CD8-positive, alpha-beta memory T cell (primary cell): ENCODE measurements at regions not wholly inside any gene's neighbourhood (a gene's known extent, or its start where the extent isn't known, plus 50 kb on each side); places are given as distances from the start of the nearest gene placed in this dataset.
"Not testable (repeated sequence)": the region's sequence is repeated elsewhere in the genome, so short reads cannot be mapped to it uniquely, and the experiment has no call there.

Experiments
- CTCF ChIA-PET: fragments of 350-600 bp; sonication (Branson Sonifier 250); formaldehyde crosslinking; loops from one replicate; lab custom pipeline; 2021; ENCODE audit warnings: antibody characterized with exemption; lab: Charles Lee
- POLR2A ChIA-PET: fragments of 350-600 bp; sonication (Branson Sonifier 250); formaldehyde crosslinking; loops from one replicate; lab custom pipeline; 2021; ENCODE audit warnings: antibody characterized with exemption; lab: Charles Lee
- DNase-seq, 5 donors: peaks; one replicate each; pipeline versions ENCODE4 v3.0.0 to v3.0.0-alpha.2; 2020 to 2022; ENCODE audit warnings: mixed read lengths in 1 of 5
- H3K27ac ChIP-seq: one replicate; pipeline ENCODE4 v1.7.0; 2013; ENCODE audit warnings: low read depth, mild to moderate bottlenecking, low read length, moderate library complexity
- H3K27me3 ChIP-seq: 2 replicates; pipeline ENCODE4 v1.7.0; 2013; ENCODE audit warnings: low read length, mild to moderate bottlenecking; ENCODE audit not compliant: insufficient read depth, poor library complexity, severe bottlenecking
- H3K36me3 ChIP-seq: 2 replicates; pipeline ENCODE4 v1.7.0; 2013; ENCODE audit warnings: mild to moderate bottlenecking, low read length, moderate library complexity; ENCODE audit not compliant: insufficient read depth
- H3K4me1 ChIP-seq: 2 replicates; pipeline ENCODE4 v1.7.0; 2013; ENCODE audit warnings: mild to moderate bottlenecking, low read length, moderate library complexity; ENCODE audit not compliant: insufficient read depth
- H3K4me3 ChIP-seq: 2 replicates; pipeline ENCODE4 v1.7.0; 2013; ENCODE audit warnings: mild to moderate bottlenecking, low read length
- H3K9me3 ChIP-seq: 2 replicates; pipeline ENCODE4 v1.7.0; 2013; ENCODE audit warnings: mild to moderate bottlenecking, low read length
- H3K27ac Mint-ChIP-seq, 8 donors: one replicate each; pipeline ENCODE4 v1.8.0; 2020 to 2021; ENCODE audit warnings: mixed read lengths in 8 of 8, mild to moderate bottlenecking in 6 of 8, inconsistent platforms in 3 of 8, moderate library complexity in 3 of 8
- H3K27me3 Mint-ChIP-seq, 2 donors: one replicate each; pipeline ENCODE4 v1.8.0; 2020 to 2021; ENCODE audit warnings: mixed read lengths in 2 of 2, mild to moderate bottlenecking in 1 of 2, moderate library complexity in 1 of 2
- H3K36me3 Mint-ChIP-seq, 3 donors: one replicate each; pipeline ENCODE4 v1.8.0; 2020 to 2021; ENCODE audit warnings: mixed read lengths in 3 of 3, inconsistent platforms in 1 of 3, mild to moderate bottlenecking in 1 of 3
- H3K4me1 Mint-ChIP-seq, 3 donors: one replicate each; pipeline ENCODE4 v1.8.0; 2020 to 2021; ENCODE audit warnings: mixed read lengths in 3 of 3, inconsistent platforms in 1 of 3, mild to moderate bottlenecking in 1 of 3
- H3K4me3 Mint-ChIP-seq, 7 donors: one replicate each; pipeline ENCODE4 v1.8.0; 2020 to 2021; ENCODE audit warnings: mixed read lengths in 7 of 7, mild to moderate bottlenecking in 6 of 7, moderate library complexity in 4 of 7, inconsistent platforms in 2 of 7
- H3K9me3 Mint-ChIP-seq, 5 donors: one replicate each; pipeline ENCODE4 v1.8.0; 2020 to 2022; ENCODE audit warnings: mixed read lengths in 5 of 5, mild to moderate bottlenecking in 3 of 5, moderate library complexity in 2 of 5, inconsistent platforms in 1 of 5

- ChIA-PET CTCF (no interaction called here), POLR2A (no interaction called here)
- no peak overlapping the region for H3K27ac ChIP-seq
- DNase-seq, result no peak
- Mint-ChIP-seq H3K36me3 (no peaks in the 10 kb centered on the region), H3K4me3 (no peak overlapping the region), H3K27ac (no peak overlapping the region), H3K27me3 (peaks cover 0 to 1% of the 10 kb centered on the region in 2 donors), H3K9me3 (peaks cover 4 to 9% (median 6%) of the 10 kb centered on the region in 5 donors), H3K4me1 (no peaks in the 10 kb centered on the region)
- no peaks in the 10 kb centered on the region for H3K4me1 ChIP-seq
- H3K36me3 ChIP-seq, result no peaks in the 10 kb centered on the region
- H3K9me3 ChIP-seq, result no peaks in the 10 kb centered on the region
- no peak overlapping the region for H3K4me3 ChIP-seq
- H3K27me3 ChIP-seq, result no peaks in the 10 kb centered on the region
These were observed 342.4 kb downstream of the FGF10 start for GRCh38 chr5:44046619-44047364.

GRCh38 chr5:44044549-44044948 lies 344.7 kb downstream of the FGF10 start:
- H3K36me3 ChIP-seq, H3K4me1 ChIP-seq, DNase-seq, POLR2A ChIA-PET, H3K36me3 Mint-ChIP-seq, H3K27ac Mint-ChIP-seq, H3K4me3 Mint-ChIP-seq, H3K9me3 ChIP-seq, H3K27ac ChIP-seq, H3K4me3 ChIP-seq, CTCF ChIA-PET, H3K27me3 ChIP-seq, H3K27me3 Mint-ChIP-seq, H3K4me1 Mint-ChIP-seq: not testable (repeated sequence)
- peaks cover 8 to 16% (median 10%) of the 10 kb centered on the region in 5 donors for H3K9me3 Mint-ChIP-seq

GRCh38 chr5:44028226-44028625 lies 361.0 kb downstream of the FGF10 start:
- Mint-ChIP-seq H3K9me3 (peaks cover 0 to 3% (median 0%) of the 10 kb centered on the region in 5 donors), H3K27ac (no peak overlapping the region), H3K27me3 (no peaks in the 10 kb centered on the region), H3K4me3 (no peak overlapping the region), H3K36me3 (no peaks in the 10 kb centered on the region), H3K4me1 (no peaks in the 10 kb centered on the region)
- POLR2A ChIA-PET, result no interaction called here
- H3K9me3 ChIP-seq, result no peaks in the 10 kb centered on the region
- no peak overlapping the region for H3K27ac ChIP-seq
- no peak overlapping the region for H3K4me3 ChIP-seq
- no peaks in the 10 kb centered on the region for H3K27me3 ChIP-seq
- DNase-seq, result no peak
- H3K4me1 ChIP-seq, result no peaks in the 10 kb centered on the region
- H3K36me3 ChIP-seq, result no peaks in the 10 kb centered on the region
- CTCF ChIA-PET, result no interaction called here

- Histone ChIP-seq H3K9me3 (no peaks in the 10 kb centered on the region), H3K4me1 (no peaks in the 10 kb centered on the region), H3K36me3 (no peaks in the 10 kb centered on the region), H3K27ac (no peak overlapping the region), H3K4me3 (no peak overlapping the region), H3K27me3 (no peaks in the 10 kb centered on the region)
- POLR2A ChIA-PET, result no interaction called here
- DNase-seq, result no peak
- H3K9me3 Mint-ChIP-seq, result peaks cover 2 to 12% (median 5%) of the 10 kb centered on the region in 5 donors
- no peak overlapping the region for H3K4me3 Mint-ChIP-seq
- H3K4me1 Mint-ChIP-seq, result no peaks in the 10 kb centered on the region
- CTCF ChIA-PET, result no interaction called here
- no peak overlapping the region for H3K27ac Mint-ChIP-seq
- no peaks in the 10 kb centered on the region for H3K36me3 Mint-ChIP-seq
- peaks cover 0 to 2% of the 10 kb centered on the region in 2 donors for H3K27me3 Mint-ChIP-seq
These were observed 366.6 kb downstream of the FGF10 start for GRCh38 chr5:44022622-44023021.

DNA sequence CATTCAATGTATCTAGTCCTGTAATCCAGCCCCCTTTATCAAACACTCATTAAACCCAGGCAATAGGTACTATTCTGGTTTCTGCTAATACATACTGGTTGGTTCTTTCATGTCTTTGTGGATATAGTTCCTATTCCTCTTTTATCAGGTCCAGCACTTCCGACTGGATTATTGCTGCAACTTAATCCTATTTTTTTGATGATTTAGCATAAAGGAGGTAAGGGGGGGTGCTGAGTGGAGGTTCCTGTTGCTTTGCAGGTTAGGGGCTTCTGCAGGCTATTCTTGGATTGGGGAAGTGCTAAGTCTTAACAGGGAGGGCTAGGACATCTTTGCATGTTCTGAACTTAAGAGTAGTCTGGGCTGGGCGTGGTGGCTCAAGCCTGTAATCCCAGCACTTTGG lies 377.7 kb downstream of the FGF10 start:
- Histone ChIP-seq H3K27me3 (no peaks in the 10 kb centered on the region), H3K4me1 (no peaks in the 10 kb centered on the region), H3K9me3 (no peaks in the 10 kb centered on the region), H3K4me3 (no peak overlapping the region), H3K27ac (no peak overlapping the region), H3K36me3 (no peaks in the 10 kb centered on the region)
- H3K36me3 Mint-ChIP-seq, result no peaks in the 10 kb centered on the region
- no peaks in the 10 kb centered on the region for H3K4me1 Mint-ChIP-seq
- DNase-seq, result no peak
- no peak overlapping the region for H3K27ac Mint-ChIP-seq
- POLR2A ChIA-PET, result no interaction called here
- no peaks in the 10 kb centered on the region for H3K27me3 Mint-ChIP-seq
- H3K9me3 Mint-ChIP-seq, result peaks cover 6 to 16% (median 7%) of the 10 kb centered on the region in 5 donors
- no peak overlapping the region for H3K4me3 Mint-ChIP-seq
- CTCF ChIA-PET, result no interaction called here

DNA sequence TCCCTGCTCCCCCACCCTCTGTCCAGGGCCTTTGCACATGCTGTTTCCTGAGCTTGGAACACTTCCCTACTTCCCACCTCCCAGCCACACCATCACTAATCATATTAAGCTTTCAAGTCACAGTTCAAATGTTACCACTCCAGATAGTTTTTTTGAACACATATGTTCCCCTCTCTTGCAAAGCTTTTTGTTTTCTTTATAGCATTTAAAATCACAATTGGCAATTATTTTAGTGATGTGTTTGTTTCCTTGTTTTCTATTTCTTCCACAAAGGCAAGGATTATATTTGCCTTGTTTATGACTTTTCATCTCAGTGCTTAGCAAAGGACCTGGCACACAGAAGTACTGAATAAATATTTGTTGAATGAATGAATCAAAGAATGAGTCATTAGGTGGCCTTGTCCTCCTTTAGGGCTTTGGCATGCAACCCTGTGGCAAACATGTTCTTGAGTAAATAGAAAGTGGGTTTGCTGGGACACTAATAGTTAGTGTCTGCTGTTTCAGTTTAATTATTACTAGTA lies 386.8 kb downstream of the FGF10 start:
- H3K9me3 ChIP-seq, result no peaks in the 10 kb centered on the region
- ChIA-PET POLR2A (no interaction called here), CTCF (no interaction called here)
- H3K4me3 ChIP-seq, result no peak overlapping the region
- Mint-ChIP-seq H3K4me1 (no peaks in the 10 kb centered on the region), H3K27ac (no peak overlapping the region), H3K27me3 (peaks cover 0 to 2% of the 10 kb centered on the region in 2 donors), H3K36me3 (no peaks in the 10 kb centered on the region), H3K4me3 (no peak overlapping the region), H3K9me3 (peaks cover 3 to 11% (median 6%) of the 10 kb centered on the region in 5 donors)
- no peak overlapping the region for H3K27ac ChIP-seq
- H3K27me3 ChIP-seq, result no peaks in the 10 kb centered on the region
- H3K36me3 ChIP-seq, result no peaks in the 10 kb centered on the region
- no peak for DNase-seq
- H3K4me1 ChIP-seq, result no peaks in the 10 kb centered on the region

- H3K27ac Mint-ChIP-seq, result no peak overlapping the region
- H3K36me3 Mint-ChIP-seq, result no peaks in the 10 kb centered on the region
- H3K27me3 ChIP-seq, result no peaks in the 10 kb centered on the region
- no peaks in the 10 kb centered on the region for H3K4me1 ChIP-seq
- H3K4me1 Mint-ChIP-seq, result no peaks in the 10 kb centered on the region
- H3K27ac ChIP-seq, result no peak overlapping the region
- H3K9me3 ChIP-seq, result no peaks in the 10 kb centered on the region
- H3K27me3 Mint-ChIP-seq, result peaks cover 0 to 2% of the 10 kb centered on the region in 2 donors
- DNase-seq, result no peak
- no peak overlapping the region for H3K4me3 Mint-ChIP-seq
- H3K36me3 ChIP-seq, result no peaks in the 10 kb centered on the region
- no peak overlapping the region for H3K4me3 ChIP-seq
- H3K9me3 Mint-ChIP-seq, result peaks cover 3 to 11% (median 5%) of the 10 kb centered on the region in 5 donors
- CTCF ChIA-PET, result no interaction called here
- POLR2A ChIA-PET, result no interaction called here
These were observed 387.4 kb downstream of the FGF10 start for GRCh38 chr5:44001675-44002380.

DNA sequence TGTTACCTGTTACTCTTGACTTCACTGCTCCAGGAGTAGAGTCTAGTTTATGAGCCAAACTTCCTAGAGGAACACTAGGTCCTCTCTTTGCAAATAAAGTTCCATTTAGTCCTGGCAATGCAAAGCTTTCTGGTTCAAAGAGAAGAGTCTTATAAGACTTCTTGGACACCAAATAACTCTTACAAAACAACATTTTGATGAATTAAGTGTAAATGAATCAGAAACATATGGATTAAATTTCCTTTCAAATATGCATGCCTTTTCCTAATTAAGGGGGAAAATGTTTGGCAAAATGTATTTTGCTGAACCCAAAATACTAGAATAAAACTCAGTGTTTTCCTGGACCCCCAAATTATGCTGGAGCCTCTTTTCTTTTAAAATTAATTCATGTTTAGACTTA lies 388.0 kb downstream of the FGF10 start:
- ChIA-PET POLR2A (no interaction called here), CTCF (no interaction called here)
- Histone ChIP-seq H3K27ac (no peak overlapping the region), H3K9me3 (no peaks in the 10 kb centered on the region), H3K27me3 (no peaks in the 10 kb centered on the region), H3K4me3 (no peak overlapping the region), H3K4me1 (no peaks in the 10 kb centered on the region), H3K36me3 (no peaks in the 10 kb centered on the region)
- Mint-ChIP-seq H3K4me1 (no peaks in the 10 kb centered on the region), H3K27me3 (peaks cover 0 to 2% of the 10 kb centered on the region in 2 donors), H3K27ac (no peak overlapping the region), H3K4me3 (no peak overlapping the region), H3K9me3 (peaks cover 3 to 8% (median 4%) of the 10 kb centered on the region in 5 donors), H3K36me3 (no peaks in the 10 kb centered on the region)
- DNase-seq, result no peak
